WTC11 (cell line): ENCODE measurements at regions not wholly inside any gene's neighbourhood (a gene's known extent, or its start where the extent isn't known, plus 50 kb on each side); places are given as distances from the start of the nearest gene placed in this dataset.

Experiments
- ATAC-seq: fragments of 200-7000 bp; cut with Tn5 transposase; 2 replicates; pipeline ENCODE4 v1.10.0; 2021; ENCODE audit warnings: mild to moderate bottlenecking, moderate library complexity
- CTCF ChIA-PET: fragments of 300-600 bp; sonication (Branson Sonifier 250); formaldehyde crosslinking; loops from one replicate; lab custom pipeline; 2021; ENCODE audit warnings: antibody characterized with exemption; lab: Charles Lee
- POLR2A ChIA-PET: fragments of 350-600 bp; sonication (Branson Sonifier 250); formaldehyde crosslinking; loops from one replicate; lab custom pipeline; 2021; ENCODE audit warnings: antibody characterized with exemption; lab: Charles Lee
- DNase-seq: peaks from one replicate; pipeline ENCODE4 v3.0.0; 2021; ENCODE audit warnings: low spot score
- H3K27ac Mint-ChIP-seq: 2 replicates; pipeline ENCODE4 v1.8.0; 2021; ENCODE audit warnings: mixed read lengths
- H3K27me3 Mint-ChIP-seq: 2 replicates; pipeline ENCODE4 v1.8.0; 2021; ENCODE audit warnings: low read depth, mild to moderate bottlenecking, moderate library complexity, mixed read lengths
- H3K36me3 Mint-ChIP-seq: 2 replicates; pipeline ENCODE4 v1.8.0; 2021; ENCODE audit warnings: mixed read lengths
- H3K4me1 Mint-ChIP-seq: 2 replicates; pipeline ENCODE4 v1.8.0; 2022; ENCODE audit warnings: mixed read lengths
- H3K4me3 Mint-ChIP-seq: 2 replicates; pipeline ENCODE4 v1.8.0; 2021; ENCODE audit warnings: mild to moderate bottlenecking, moderate library complexity, mixed read lengths
- H3K9me3 Mint-ChIP-seq: 2 replicates; pipeline ENCODE4 v1.8.0; 2021; ENCODE audit warnings: mixed read lengths
- ATF1 ChIP-seq: sonication (generic); formaldehyde crosslinking; IDR thresholded peaks from 2 replicates; pipeline ENCODE4 v1.8.1; 2023; ENCODE audit warnings: mild to moderate bottlenecking, moderate library complexity, missing genetic modification reagents
- ATF3 ChIP-seq: sonication (generic); formaldehyde crosslinking; conservative IDR thresholded peaks from 2 replicates; pipeline ENCODE4 v1.8.1; 2022; ENCODE audit warnings: mild to moderate bottlenecking, missing genetic modification reagents
- E2F4 ChIP-seq: sonication (generic); formaldehyde crosslinking; IDR thresholded peaks from 2 replicates; pipeline ENCODE4 v1.8.1; 2022; ENCODE audit warnings: low read depth, mild to moderate bottlenecking, moderate library complexity, missing genetic modification reagents, borderline replicate concordance
- EMX1 ChIP-seq: fragments of 250-450 bp; sonication (Bioruptor Pico); IDR thresholded peaks from 2 replicates; pipeline ENCODE4 v1.8.0; 2021; ENCODE audit warnings: mild to moderate bottlenecking
- FOXK1 ChIP-seq: sonication (generic); formaldehyde crosslinking; IDR thresholded peaks from 2 replicates; pipeline ENCODE4 v1.8.0; 2022; ENCODE audit warnings: mild to moderate bottlenecking, moderate library complexity, missing genetic modification reagents
- FOXP1 ChIP-seq: sonication (generic); formaldehyde crosslinking; IDR thresholded peaks from 2 replicates; pipeline ENCODE4 v1.8.0; 2022; ENCODE audit warnings: missing genetic modification reagents, mild to moderate bottlenecking, moderate library complexity, borderline replicate concordance
- IRF1 ChIP-seq: sonication (generic); formaldehyde crosslinking; IDR thresholded peaks from 2 replicates; pipeline ENCODE4 v1.8.0; 2023; ENCODE audit warnings: missing genetic modification reagents
- PREB ChIP-seq: sonication (generic); formaldehyde crosslinking; IDR thresholded peaks from 2 replicates; pipeline ENCODE4 v1.8.1; 2022; ENCODE audit warnings: mild to moderate bottlenecking, missing genetic modification reagents, moderate library complexity, borderline replicate concordance
- RORB ChIP-seq: fragments of 250-450 bp; sonication (Bioruptor Pico); IDR thresholded peaks from 2 replicates; pipeline ENCODE4 v1.9.0; 2021; ENCODE audit warnings: mild to moderate bottlenecking
- SOX15 ChIP-seq: fragments of 250-450 bp; sonication (Bioruptor Pico); IDR thresholded peaks from 2 replicates; pipeline ENCODE4 v1.9.0; 2021; ENCODE audit warnings: mild to moderate bottlenecking
- SP1 ChIP-seq: sonication (generic); formaldehyde crosslinking; conservative IDR thresholded peaks from 2 replicates; pipeline ENCODE4 v1.8.1; 2022; ENCODE audit warnings: missing genetic modification reagents
- STAT6 ChIP-seq: sonication (generic); formaldehyde crosslinking; conservative IDR thresholded peaks from 2 replicates; pipeline ENCODE4 v1.8.1; 2023; ENCODE audit warnings: mild to moderate bottlenecking, low read depth, missing genetic modification reagents, moderate library complexity
- USF2 ChIP-seq: sonication (generic); formaldehyde crosslinking; IDR thresholded peaks from 2 replicates; pipeline ENCODE4 v1.8.1; 2023; ENCODE audit warnings: mild to moderate bottlenecking, missing genetic modification reagents, moderate library complexity
- ZBTB43 ChIP-seq: sonication (generic); formaldehyde crosslinking; IDR thresholded peaks from 2 replicates; pipeline ENCODE4 v1.8.1; 2023; ENCODE audit warnings: mild to moderate bottlenecking, missing genetic modification reagents
- ZNF219 ChIP-seq: sonication (generic); formaldehyde crosslinking; IDR thresholded peaks from 2 replicates; pipeline ENCODE4 v1.8.0; 2023; ENCODE audit warnings: missing genetic modification reagents, mild to moderate bottlenecking, borderline replicate concordance
- ZNF263 ChIP-seq: sonication (generic); formaldehyde crosslinking; IDR thresholded peaks from 2 replicates; pipeline ENCODE4 v1.8.1; 2022; ENCODE audit warnings: low read depth, mild to moderate bottlenecking, moderate library complexity, missing genetic modification reagents
- ZNF512 ChIP-seq: sonication (generic); formaldehyde crosslinking; IDR thresholded peaks from 2 replicates; pipeline ENCODE4 v1.8.1; 2022; ENCODE audit warnings: missing genetic modification reagents, borderline replicate concordance
- ZNF532 ChIP-seq: fragments of 250-450 bp; sonication (Bioruptor Pico); IDR thresholded peaks from 2 replicates; pipeline ENCODE4 v1.9.0; 2021; ENCODE audit warnings: mild to moderate bottlenecking, borderline replicate concordance

- Mint-ChIP-seq H3K36me3 (no peaks in the 10 kb centered on the region), H3K4me1 (peaks cover 15% of the 10 kb centered on the region), H3K27me3 (peaks cover 2% of the 10 kb centered on the region; the same call in 1 of the 2 replicates), H3K4me3 (no peak overlapping the region), H3K27ac (no peak overlapping the region), H3K9me3 (no peaks in the 10 kb centered on the region; the same call in 1 of the 2 replicates)
- no peak for DNase-seq
- POLR2A ChIA-PET = no interaction called here
- TF ChIP-seq EMX1 = no peak
- TF ChIP-seq ZNF512 (CRISPR knock-in tag) = no peak
- TF ChIP-seq ZNF263 (CRISPR knock-in tag) = no peak
- no peak for TF ChIP-seq ATF1 (CRISPR knock-in tag)
- TF ChIP-seq SOX15 (CRISPR knock-in tag) = no peak
- TF ChIP-seq SP1 (CRISPR knock-in tag) = no peak
- TF ChIP-seq E2F4 = no peak
- TF ChIP-seq FOXP1 (CRISPR knock-in tag) = no peak
- TF ChIP-seq STAT6 (CRISPR knock-in tag) = no peak
- no peak for TF ChIP-seq ZBTB43
- TF ChIP-seq ATF3 (CRISPR knock-in tag) = no peak
- TF ChIP-seq ZNF532 (CRISPR knock-in tag) = no peak
- no peak for TF ChIP-seq ZNF219 (CRISPR knock-in tag)
- TF ChIP-seq RORB (CRISPR knock-in tag) = no peak
- TF ChIP-seq USF2 (CRISPR knock-in tag) = no peak
- no peak for TF ChIP-seq FOXK1 (CRISPR knock-in tag)
- TF ChIP-seq IRF1 (CRISPR knock-in tag) = no peak
- TF ChIP-seq PREB (CRISPR knock-in tag) = no peak
- no peak for ATAC-seq
- CTCF ChIA-PET = no interaction called here
Observed at GRCh38 chr14:85788470-85789233, 258.7 kb downstream of the FLRT2 start.
